ENCODE measurements at regions not wholly inside any gene's neighbourhood (a gene's known extent, or its start where the extent isn't known, plus 50 kb on each side); places are given as distances from the start of the nearest gene placed in this dataset.

- H3K9me2 ChIP-seq (replicated peaks; ENCODE audit: insufficient read depth, low read length), result no peaks in the 10 kb centered on the region
- no peaks in the 10 kb centered on the region for H3K9me3 ChIP-seq (ENCODE audit: insufficient read depth, low read length)
- no peaks in the 10 kb centered on the region for H3K79me2 ChIP-seq (ENCODE audit: insufficient read depth, low read length)
- no peaks in the 10 kb centered on the region for H3F3A ChIP-seq (ENCODE audit: insufficient read depth)
- H2AFZ ChIP-seq (ENCODE audit: low read depth, low read length, severe bottlenecking), result no peak overlapping the region
- H3K27ac ChIP-seq (ENCODE audit: low read depth, low read length), result no peak overlapping the region
- H3K4me2 ChIP-seq (ENCODE audit: low read depth, low read length, poor library complexity, severe bottlenecking), result no peak overlapping the region
- H3K4me3 ChIP-seq (ENCODE audit: insufficient read depth, low read length, poor library complexity, severe bottlenecking), result no peak overlapping the region
- H3K9ac ChIP-seq (ENCODE audit: low read length), result no peak overlapping the region
- H3K36me3 ChIP-seq (ENCODE audit: low read length), result no peaks in the 10 kb centered on the region
- TF ChIP-seq CTCF (IDR thresholded peaks at IDR 0.05; ENCODE audit: insufficient read depth, low read length, poor library complexity, severe bottlenecking) (no peak), EZH2phosphoT487 (conservative IDR thresholded peaks at IDR 0.05; ENCODE audit: low read length) (no peak)
- no peaks in the 10 kb centered on the region for H3K27me3 ChIP-seq (ENCODE audit: low read length)
- no peaks in the 10 kb centered on the region for H4K20me1 ChIP-seq (ENCODE audit: low read depth, low read length)
These were observed 461.8 kb downstream of the MAT2B start for GRCh38 chr5:163967268-163967667.

- Histone ChIP-seq H3K36me3 (ENCODE audit: low read length) (no peaks in the 10 kb centered on the region), H3K27me3 (ENCODE audit: low read length) (no peaks in the 10 kb centered on the region), H3K9me2 (replicated peaks; ENCODE audit: insufficient read depth, low read length) (no peaks in the 10 kb centered on the region), H3K27ac (ENCODE audit: low read depth, low read length) (no peak overlapping the region), H3K4me2 (ENCODE audit: low read depth, low read length, poor library complexity, severe bottlenecking) (no peak overlapping the region), H2AFZ (ENCODE audit: low read depth, low read length, severe bottlenecking) (no peak overlapping the region), H3K4me3 (ENCODE audit: insufficient read depth, low read length, poor library complexity, severe bottlenecking) (no peak overlapping the region), H3F3A (ENCODE audit: insufficient read depth) (no peaks in the 10 kb centered on the region), H3K9me3 (ENCODE audit: insufficient read depth, low read length) (no peaks in the 10 kb centered on the region), H3K79me2 (ENCODE audit: insufficient read depth, low read length) (no peaks in the 10 kb centered on the region), H3K9ac (ENCODE audit: low read length) (no peak overlapping the region), H4K20me1 (ENCODE audit: low read depth, low read length) (no peaks in the 10 kb centered on the region)
- TF ChIP-seq EZH2phosphoT487 (conservative IDR thresholded peaks at IDR 0.05; ENCODE audit: low read length), result no peak
- no peak for TF ChIP-seq CTCF (IDR thresholded peaks at IDR 0.05; ENCODE audit: insufficient read depth, low read length, poor library complexity, severe bottlenecking)
These were observed 463.2 kb downstream of the MAT2B start for GRCh38 chr5:163968651-163969050.

GRCh38 chr5:163976696-163977095 is 471.3 kb downstream of the MAT2B start:
- Histone ChIP-seq H3K27me3 (ENCODE audit: low read length) (no peaks in the 10 kb centered on the region), H3K4me2 (ENCODE audit: low read depth, low read length, poor library complexity, severe bottlenecking) (no peak overlapping the region), H3K9ac (ENCODE audit: low read length) (no peak overlapping the region), H3K9me3 (ENCODE audit: insufficient read depth, low read length) (no peaks in the 10 kb centered on the region), H4K20me1 (ENCODE audit: low read depth, low read length) (no peaks in the 10 kb centered on the region), H3K27ac (ENCODE audit: low read depth, low read length) (no peak overlapping the region), H3K9me2 (replicated peaks; ENCODE audit: insufficient read depth, low read length) (no peaks in the 10 kb centered on the region), H2AFZ (ENCODE audit: low read depth, low read length, severe bottlenecking) (no peak overlapping the region), H3F3A (ENCODE audit: insufficient read depth) (no peaks in the 10 kb centered on the region), H3K4me3 (ENCODE audit: insufficient read depth, low read length, poor library complexity, severe bottlenecking) (no peak overlapping the region), H3K36me3 (ENCODE audit: low read length) (no peaks in the 10 kb centered on the region), H3K79me2 (ENCODE audit: insufficient read depth, low read length) (no peaks in the 10 kb centered on the region)
- TF ChIP-seq CTCF (IDR thresholded peaks at IDR 0.05; ENCODE audit: insufficient read depth, low read length, poor library complexity, severe bottlenecking) (no peak), EZH2phosphoT487 (conservative IDR thresholded peaks at IDR 0.05; ENCODE audit: low read length) (no peak)

All from SU-DHL-6 (cell line).